ENCODE measurements at regions not wholly inside any gene's neighbourhood (a gene's known extent, or its start where the extent isn't known, plus 50 kb on each side); places are given as distances from the start of the nearest gene placed in this dataset.
"Not testable (repeated sequence)": the region's sequence is repeated elsewhere in the genome, so short reads cannot be mapped to it uniquely, and the experiment has no call there.

- no peak for DNase-seq
Measured at GRCh38 chr6:4280707-4281106, 145.3 kb upstream of the ECI2 start.

- no peak for DNase-seq
Measured at GRCh38 chr6:4280031-4280430, 144.7 kb upstream of the ECI2 start.

- no peak for DNase-seq
Measured at GRCh38 chr6:4274382-4275082, 139.2 kb upstream of the ECI2 start.

GRCh38 chr6:4272996-4273395 is 137.6 kb upstream of the ECI2 start:
- no peak for DNase-seq

GRCh38 chr6:4271761-4272470 is 136.5 kb upstream of the ECI2 start:
- no peak for DNase-seq

- DNase-seq: no peak
Measured at GRCh38 chr6:4270776-4271175, 135.4 kb upstream of the ECI2 start.

GRCh38 chr6:4270001-4270400 is 134.6 kb upstream of the ECI2 start:
- no peak for DNase-seq

GRCh38 chr6:4268171-4268570 is 132.8 kb upstream of the ECI2 start:
- DNase-seq: no peak

GRCh38 chr6:4265740-4266139 is 130.4 kb upstream of the ECI2 start:
- no peak for DNase-seq

- no peak for DNase-seq
Measured at GRCh38 chr6:4264601-4265000, 129.2 kb upstream of the ECI2 start.

GRCh38 chr6:4264081-4264480 is 128.7 kb upstream of the ECI2 start:
- DNase-seq: no peak

GRCh38 chr6:4262526-4262925 is 127.2 kb upstream of the ECI2 start:
- no peak for DNase-seq

GRCh38 chr6:4259391-4259790 is 124.0 kb upstream of the ECI2 start:
- no peak for DNase-seq

GRCh38 chr6:4258733-4259132 is 123.4 kb upstream of the ECI2 start:
- DNase-seq: no peak

GRCh38 chr6:4256969-4257368 is 121.6 kb upstream of the ECI2 start:
- DNase-seq: no peak

GRCh38 chr6:4253604-4254231 is 118.3 kb upstream of the ECI2 start:
- DNase-seq: no peak

GRCh38 chr6:4252445-4252844 is 117.1 kb upstream of the ECI2 start:
- not testable (repeated sequence) for DNase-seq

- DNase-seq: no peak
Measured at GRCh38 chr6:4250645-4251044, 115.3 kb upstream of the ECI2 start.

- not testable (repeated sequence) for DNase-seq
Measured at GRCh38 chr6:4243832-4244231, 108.5 kb upstream of the ECI2 start.

- no peak for DNase-seq
Measured at GRCh38 chr6:4243237-4243636, 107.9 kb upstream of the ECI2 start.

- DNase-seq: no peak
Measured at GRCh38 chr6:4242601-4243000, 107.2 kb upstream of the ECI2 start.

- no peak for DNase-seq
Measured at GRCh38 chr6:4240148-4240547, 104.8 kb upstream of the ECI2 start.

GRCh38 chr6:4225161-4225872 is 89.9 kb upstream of the ECI2 start:
- DNase-seq: no peak
